ENCODE measurements at regions not wholly inside any gene's neighbourhood (a gene's known extent, or its start where the extent isn't known, plus 50 kb on each side); places are given as distances from the start of the nearest gene placed in this dataset.

GRCh38 chrX:39264023-39264422 lies 462.8 kb downstream of the MID1IP1 start:
- Histone ChIP-seq H4K20me1 (ENCODE audit: control insufficient read depth, extremely low read depth, insufficient read depth, low read length) (no peaks in the 10 kb centered on the region), H3K9ac (ENCODE audit: control insufficient read depth, extremely low read depth, insufficient read depth, low read length) (no peak overlapping the region), H3K4me3 (ENCODE audit: control insufficient read depth in 2 of 3, extremely low read depth in 1 of 3, insufficient read depth in 2 of 3, low read depth in 1 of 3, low read length in 3 of 3) (no peak overlapping the region), H3K79me2 (ENCODE audit: control insufficient read depth, insufficient read depth, low read length) (no peaks in the 10 kb centered on the region), H3K36me3 (ENCODE audit: control insufficient read depth in 2 of 2, extremely low read depth in 1 of 2, insufficient read depth in 2 of 2, low read length in 2 of 2) (no peaks in the 10 kb centered on the region), H3K27me3 (ENCODE audit: control insufficient read depth, extremely low read depth, insufficient read depth, low read length) (no peaks in the 10 kb centered on the region), H3K9me3 (ENCODE audit: control insufficient read depth, low read depth, low read length) (no peaks in the 10 kb centered on the region), H3K4me1 (ENCODE audit: control insufficient read depth, extremely low read depth, insufficient read depth, low read length) (peaks cover 31% of the 10 kb centered on the region), H3K27ac (ENCODE audit: control insufficient read depth, insufficient read depth, low read length) (no peak overlapping the region), H3K9me1 (ENCODE audit: control insufficient read depth, extremely low read depth, insufficient read depth, low read length) (no peaks in the 10 kb centered on the region), H2AFZ (ENCODE audit: control insufficient read depth, low read length) (no peak overlapping the region), H3K4me2 (ENCODE audit: control insufficient read depth, extremely low read depth, insufficient read depth, low read depth, low read length) (no peak overlapping the region)
- TF ChIP-seq, protein P1, sequence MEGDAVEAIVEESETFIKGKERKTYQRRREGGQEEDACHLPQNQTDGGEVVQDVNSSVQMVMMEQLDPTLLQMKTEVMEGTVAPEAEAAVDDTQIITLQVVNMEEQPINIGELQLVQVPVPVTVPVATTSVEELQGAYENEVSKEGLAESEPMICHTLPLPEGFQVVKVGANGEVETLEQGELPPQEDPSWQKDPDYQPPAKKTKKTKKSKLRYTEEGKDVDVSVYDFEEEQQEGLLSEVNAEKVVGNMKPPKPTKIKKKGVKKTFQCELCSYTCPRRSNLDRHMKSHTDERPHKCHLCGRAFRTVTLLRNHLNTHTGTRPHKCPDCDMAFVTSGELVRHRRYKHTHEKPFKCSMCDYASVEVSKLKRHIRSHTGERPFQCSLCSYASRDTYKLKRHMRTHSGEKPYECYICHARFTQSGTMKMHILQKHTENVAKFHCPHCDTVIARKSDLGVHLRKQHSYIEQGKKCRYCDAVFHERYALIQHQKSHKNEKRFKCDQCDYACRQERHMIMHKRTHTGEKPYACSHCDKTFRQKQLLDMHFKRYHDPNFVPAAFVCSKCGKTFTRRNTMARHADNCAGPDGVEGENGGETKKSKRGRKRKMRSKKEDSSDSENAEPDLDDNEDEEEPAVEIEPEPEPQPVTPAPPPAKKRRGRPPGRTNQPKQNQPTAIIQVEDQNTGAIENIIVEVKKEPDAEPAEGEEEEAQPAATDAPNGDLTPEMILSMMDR (optimal IDR thresholded peaks at IDR 0.05 in 1 of 3, IDR thresholded peaks at IDR 0.05 in 1 of 3, conservative IDR thresholded peaks at IDR 0.05 in 1 of 3; ENCODE audit: extremely low read depth in 1 of 3, insufficient read depth in 2 of 3, low read length in 3 of 3): no peak
- no peak for TF ChIP-seq EZH2 (IDR thresholded peaks at IDR 0.05; ENCODE audit: low read length)
- dilution Hi-C loops (cut with MboI; ENCODE audit: extremely low pct_ligation_motif_present, low sequenced_read_pairs): no loop called here
- no peak for DNase-seq (ENCODE audit: low read depth, low spot score)
- FAIRE-seq: no peak

DNA sequence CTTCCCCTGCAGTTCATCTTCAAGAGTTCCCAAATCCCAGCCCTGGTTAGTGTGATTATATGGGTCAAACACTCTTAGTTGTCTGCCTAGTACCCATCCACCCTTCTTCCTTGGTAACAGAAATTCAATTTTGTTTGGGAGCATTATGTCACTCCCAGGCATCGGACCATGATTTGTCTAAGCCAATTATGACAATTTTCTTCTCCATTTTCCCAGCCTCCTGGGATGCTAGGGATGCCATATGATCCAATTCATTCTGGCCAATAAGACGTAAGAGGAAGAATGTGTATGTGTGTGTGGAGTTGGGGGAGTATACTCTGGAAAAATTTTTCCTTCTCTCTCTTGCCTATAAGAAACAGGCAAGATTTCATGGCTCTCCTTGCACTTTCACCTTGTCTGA lies 465.9 kb downstream of the MID1IP1 start:
- H3K27ac ChIP-seq (ENCODE audit: control insufficient read depth, insufficient read depth, low read length): no peak overlapping the region
- dilution Hi-C loops (cut with MboI; ENCODE audit: extremely low pct_ligation_motif_present, low sequenced_read_pairs): no loop called here
- no peaks in the 10 kb centered on the region for H4K20me1 ChIP-seq (ENCODE audit: control insufficient read depth, extremely low read depth, insufficient read depth, low read length)
- TF ChIP-seq, protein P1 (optimal IDR thresholded peaks at IDR 0.05 in 1 of 3, IDR thresholded peaks at IDR 0.05 in 1 of 3, conservative IDR thresholded peaks at IDR 0.05 in 1 of 3; ENCODE audit: extremely low read depth in 1 of 3, insufficient read depth in 2 of 3, low read length in 3 of 3): no peak
- no peak for TF ChIP-seq EZH2 (IDR thresholded peaks at IDR 0.05; ENCODE audit: low read length)
- H3K4me3 ChIP-seq (ENCODE audit: control insufficient read depth in 2 of 3, extremely low read depth in 1 of 3, insufficient read depth in 2 of 3, low read depth in 1 of 3, low read length in 3 of 3): no peak overlapping the region
- H3K9ac ChIP-seq (ENCODE audit: control insufficient read depth, extremely low read depth, insufficient read depth, low read length): no peak overlapping the region
- DNase-seq (ENCODE audit: low read depth, low spot score) (no peak), FAIRE-seq (no peak)
- H3K27me3 ChIP-seq (ENCODE audit: control insufficient read depth, extremely low read depth, insufficient read depth, low read length): no peaks in the 10 kb centered on the region
- peaks cover 13% of the 10 kb centered on the region for H3K4me1 ChIP-seq (ENCODE audit: control insufficient read depth, extremely low read depth, insufficient read depth, low read length)
- H3K9me1 ChIP-seq (ENCODE audit: control insufficient read depth, extremely low read depth, insufficient read depth, low read length): no peaks in the 10 kb centered on the region
- H3K9me3 ChIP-seq (ENCODE audit: control insufficient read depth, low read depth, low read length): no peaks in the 10 kb centered on the region
- H3K4me2 ChIP-seq (ENCODE audit: control insufficient read depth, extremely low read depth, insufficient read depth, low read depth, low read length): no peak overlapping the region
- H2AFZ ChIP-seq (ENCODE audit: control insufficient read depth, low read length): no peak overlapping the region
- H3K36me3 ChIP-seq (ENCODE audit: control insufficient read depth in 2 of 2, extremely low read depth in 1 of 2, insufficient read depth in 2 of 2, low read length in 2 of 2): no peaks in the 10 kb centered on the region
- no peaks in the 10 kb centered on the region for H3K79me2 ChIP-seq (ENCODE audit: control insufficient read depth, insufficient read depth, low read length)

Data from keratinocyte (primary cell).